Esophagus squamous epithelium (tissue), 5 donors: ENCODE measurements at regions not wholly inside any gene's neighbourhood (a gene's known extent, or its start where the extent isn't known, plus 50 kb on each side); places are given as distances from the start of the nearest gene placed in this dataset.

ENCODE experiments used
- DNase-seq: peaks from one replicate; lab custom pipeline; 2025; lab: John Stamatoyannopoulos, UW
- H3K27ac ChIP-seq, 4 donors: fragments of 200-600 bp; sonication (generic); one replicate each; pipeline ENCODE4 v1.5.1; 2016 to 2019; ENCODE audit warnings: mild to moderate bottlenecking in 1 of 4
- H3K27me3 ChIP-seq, 4 donors: fragments of 200-600 bp; sonication (generic); 1 replicate in 3 of 4; 2 replicates in 1 of 4; pipeline versions ENCODE4 v1.5.1 to v1.6.0; 2017 to 2021; ENCODE audit warnings: antibody characterized with exemption in 1 of 4
- H3K36me3 ChIP-seq, 3 donors: fragments of 200-600 bp; sonication (generic); one replicate each; pipeline ENCODE4 v1.5.1; 2016 to 2019
- H3K4me1 ChIP-seq, 3 donors: fragments of 200-600 bp; sonication (generic); one replicate each; pipeline ENCODE4 v1.5.1; 2017 to 2019
- H3K4me3 ChIP-seq, 4 donors: fragments of 200-600 bp; sonication (generic); 1 replicate in 3 of 4; 2 replicates in 1 of 4; pipeline ENCODE4 v1.5.1; 2016 to 2019; ENCODE audit warnings: mild to moderate bottlenecking in 2 of 4, moderate library complexity in 1 of 4
- H3K9me3 ChIP-seq, 3 donors: fragments of 200-600 bp; sonication (generic); one replicate each; pipeline ENCODE4 v1.5.1; 2016 to 2019
- POLR2A ChIP-seq, 4 donors: fragments of 450-650 bp; IDR thresholded peaks; one replicate each; pipeline ENCODE4 v1.6.1; 2017; ENCODE audit warnings: antibody characterized with exemption in 4 of 4, mild to moderate bottlenecking in 4 of 4, moderate library complexity in 3 of 4
- WGBS, 2 donors: methylation state at CpG; one replicate each; pipeline ENCODE4 v1.1.5; 2018; 5-methylcytosine and 5-hydroxymethylcytosine counted together
- intact Hi-C: fragments of 100-400 bp; cut with DNase I; formaldehyde crosslinking; loops from one replicate; pipeline ENCODE4 v1.15.0; 2022
- TF ChIP-seq, protein P1 (sequence below), 6 experiments: fragments of 450-650 bp in 4 of 6; fragments of 200-600 bp in 2 of 6; sonication (generic) in 2 of 6; IDR thresholded peaks; one replicate each; pipeline ENCODE4 v1.5.1; 2016 to 2019; ENCODE audit warnings: antibody characterized with exemption in 6 of 6, mild to moderate bottlenecking in 4 of 6, moderate library complexity in 4 of 6
- donor health status: DM: yes; HTN: yes; CAD: no.

DNA sequence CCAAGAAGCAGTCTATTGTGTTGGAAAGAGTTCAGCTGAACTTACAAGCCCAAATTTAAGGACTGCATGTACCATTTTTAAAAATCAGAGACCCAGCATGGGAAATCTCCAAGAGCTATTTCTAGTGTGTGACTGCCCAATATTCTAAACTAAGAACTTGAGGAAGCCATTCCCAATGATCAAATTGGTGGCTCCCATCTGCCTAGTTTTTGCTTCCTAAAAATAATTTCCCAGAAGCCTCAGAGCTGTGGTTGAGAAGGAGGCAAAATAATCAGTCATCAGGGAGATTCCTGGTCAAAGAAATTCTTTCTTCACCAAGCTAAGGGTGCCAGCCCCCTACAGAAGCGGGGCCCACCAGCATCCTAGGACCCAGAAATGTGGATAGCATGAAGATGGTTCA lies 176.1 kb upstream of the CDH5 start:
- 86% methylated on average over 1 of the region's 1 CpG; no CpG with 5 or more reads in 1 of the 2 donors for WGBS, 2 donors
- Histone ChIP-seq H3K27ac (peak overlapping the region in 1 of 4 donors; percentile 23), H3K36me3 (no peaks in the 10 kb centered on the region), H3K4me1 (peaks cover 0 to 25% (median 14%) of the 10 kb centered on the region in 3 donors), H3K27me3 (no peaks in the 10 kb centered on the region), H3K4me3 (no peak overlapping the region), H3K9me3 (no peaks in the 10 kb centered on the region)
- no peak for DNase-seq
- TF ChIP-seq, protein P1, sequence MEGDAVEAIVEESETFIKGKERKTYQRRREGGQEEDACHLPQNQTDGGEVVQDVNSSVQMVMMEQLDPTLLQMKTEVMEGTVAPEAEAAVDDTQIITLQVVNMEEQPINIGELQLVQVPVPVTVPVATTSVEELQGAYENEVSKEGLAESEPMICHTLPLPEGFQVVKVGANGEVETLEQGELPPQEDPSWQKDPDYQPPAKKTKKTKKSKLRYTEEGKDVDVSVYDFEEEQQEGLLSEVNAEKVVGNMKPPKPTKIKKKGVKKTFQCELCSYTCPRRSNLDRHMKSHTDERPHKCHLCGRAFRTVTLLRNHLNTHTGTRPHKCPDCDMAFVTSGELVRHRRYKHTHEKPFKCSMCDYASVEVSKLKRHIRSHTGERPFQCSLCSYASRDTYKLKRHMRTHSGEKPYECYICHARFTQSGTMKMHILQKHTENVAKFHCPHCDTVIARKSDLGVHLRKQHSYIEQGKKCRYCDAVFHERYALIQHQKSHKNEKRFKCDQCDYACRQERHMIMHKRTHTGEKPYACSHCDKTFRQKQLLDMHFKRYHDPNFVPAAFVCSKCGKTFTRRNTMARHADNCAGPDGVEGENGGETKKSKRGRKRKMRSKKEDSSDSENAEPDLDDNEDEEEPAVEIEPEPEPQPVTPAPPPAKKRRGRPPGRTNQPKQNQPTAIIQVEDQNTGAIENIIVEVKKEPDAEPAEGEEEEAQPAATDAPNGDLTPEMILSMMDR (IDR thresholded peaks at IDR 0.05): no peak
- TF ChIP-seq POLR2A (IDR thresholded peaks at IDR 0.05): no peak
- intact Hi-C loops: no loop called here

DNA sequence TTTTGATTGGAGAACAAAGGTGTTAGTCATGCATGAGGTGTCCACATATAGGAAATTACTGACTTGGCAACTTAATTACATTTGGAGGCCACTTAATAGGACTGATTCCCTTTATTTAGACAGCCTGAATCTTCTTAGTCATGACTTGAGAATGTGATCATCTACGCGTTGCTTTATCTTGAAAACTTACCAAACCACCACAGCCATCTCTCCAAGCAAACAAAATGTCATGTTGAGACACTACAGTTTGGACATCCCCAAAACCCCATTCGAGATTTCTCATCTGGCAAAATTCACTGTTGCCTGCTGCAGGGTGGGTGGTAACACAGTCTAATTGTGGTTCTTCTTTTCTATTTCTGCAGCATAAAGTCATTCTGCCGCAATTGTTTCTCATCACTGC lies 176.5 kb upstream of the CDH5 start:
- H3K27ac ChIP-seq: peak overlapping the region in 1 of 4 donors; percentile 64
- intact Hi-C loops: no loop called here
- DNase-seq: no peak

DNA sequence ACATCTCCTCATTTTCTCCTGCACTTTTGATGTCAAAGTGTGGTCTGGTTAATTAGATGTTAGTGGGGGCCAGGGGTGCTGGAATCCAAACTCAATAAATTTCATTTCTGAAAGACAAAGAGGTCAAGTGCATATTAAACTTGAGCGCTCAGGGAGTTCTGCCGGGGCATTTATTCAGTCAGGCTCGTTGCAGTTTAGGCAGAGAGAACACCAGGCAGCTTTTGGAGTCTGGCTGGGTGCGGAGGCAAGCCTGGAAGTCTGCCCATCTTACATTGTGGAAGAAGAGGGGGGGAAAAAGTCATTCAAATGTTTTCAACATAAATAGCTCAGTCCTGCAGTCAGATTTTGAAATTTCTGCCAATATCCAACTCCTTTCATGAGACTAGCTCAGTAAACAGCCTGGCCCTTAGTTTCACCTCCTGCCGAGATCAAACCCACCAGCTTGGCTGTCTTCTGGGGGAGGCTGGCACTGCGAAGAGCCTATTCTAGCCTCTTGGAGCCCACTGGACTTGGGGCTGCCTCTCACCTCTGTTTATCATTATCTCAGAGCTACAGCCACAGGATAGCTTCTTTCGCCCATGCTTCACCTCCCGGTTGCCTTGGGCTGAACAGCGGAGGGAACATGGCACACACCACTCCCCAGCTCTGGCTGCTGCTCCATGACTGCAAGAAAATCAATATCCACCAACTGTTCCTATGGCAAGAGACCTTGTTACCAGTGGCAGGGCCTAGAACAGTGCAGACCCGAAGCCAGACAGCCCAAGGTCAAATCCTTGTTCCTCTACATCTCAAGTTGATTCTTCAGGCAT lies 177.4 kb upstream of the CDH5 start:
- peaks cover 0 to 25% (median 14%) of the 10 kb centered on the region in 3 donors for H3K4me1 ChIP-seq
- no peaks in the 10 kb centered on the region for H3K27me3 ChIP-seq
- H3K4me3 ChIP-seq: no peak overlapping the region
- DNase-seq: no peak
- no peaks in the 10 kb centered on the region for H3K9me3 ChIP-seq
- intact Hi-C loops: no loop called here
- 46 to 73% methylated on average over 7 to 9 of the region's 10 CpGs for WGBS, 2 donors
- TF ChIP-seq POLR2A (IDR thresholded peaks at IDR 0.05): no peak
- TF ChIP-seq, protein P1 (IDR thresholded peaks at IDR 0.05): no peak
- H3K36me3 ChIP-seq: no peaks in the 10 kb centered on the region
- peak overlapping the region in 3 of 4 donors; percentile 31 to 76 (median 64) for H3K27ac ChIP-seq

More for the DNA sequence above, 176.5 kb upstream of the CDH5 start:
- no peaks in the 10 kb centered on the region for H3K27me3 ChIP-seq
- peaks cover 0 to 25% (median 14%) of the 10 kb centered on the region in 3 donors for H3K4me1 ChIP-seq
- WGBS, 2 donors: 23 to 29% methylated on average over 4 of the region's 4 CpGs
- no peaks in the 10 kb centered on the region for H3K36me3 ChIP-seq
- H3K4me3 ChIP-seq: no peak overlapping the region
- TF ChIP-seq, protein P1 (IDR thresholded peaks at IDR 0.05): no peak
- TF ChIP-seq POLR2A (IDR thresholded peaks at IDR 0.05): no peak
- no peaks in the 10 kb centered on the region for H3K9me3 ChIP-seq

DNA sequence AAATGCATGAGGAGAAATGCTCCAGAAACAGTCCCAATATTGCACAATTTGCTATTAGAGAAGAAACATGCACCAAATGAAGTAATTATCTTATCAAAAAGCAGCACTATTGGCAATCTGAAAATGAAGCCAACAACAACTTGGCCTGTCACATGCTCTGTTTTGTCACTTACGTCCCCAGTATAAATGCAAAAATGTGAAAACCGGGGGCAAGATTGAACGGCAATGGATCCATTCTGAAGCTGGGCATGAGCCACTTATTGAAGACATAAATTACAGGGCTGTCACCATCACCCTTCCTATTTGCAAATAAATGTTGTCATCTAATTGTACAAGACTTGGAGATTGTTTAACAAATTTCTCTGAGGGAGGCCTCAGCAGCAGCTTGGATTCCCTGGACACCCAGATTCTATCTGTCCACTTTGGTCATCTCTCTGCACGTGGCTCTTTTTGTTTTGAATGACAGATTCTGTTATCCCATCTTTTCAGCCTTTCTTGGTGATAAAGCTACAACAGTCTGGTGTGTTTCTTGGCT lies 180.2 kb upstream of the CDH5 start:
- 69 to 88% methylated on average over 4 of the region's 4 CpGs for WGBS, 2 donors
- TF ChIP-seq, protein P1 (IDR thresholded peaks at IDR 0.05): no peak
- no peak for TF ChIP-seq POLR2A (IDR thresholded peaks at IDR 0.05)
- H3K27ac ChIP-seq: no peak overlapping the region
- H3K9me3 ChIP-seq: no peaks in the 10 kb centered on the region
- H3K27me3 ChIP-seq: no peaks in the 10 kb centered on the region
- no peak overlapping the region for H3K4me3 ChIP-seq
- DNase-seq: no peak
- H3K36me3 ChIP-seq: no peaks in the 10 kb centered on the region
- peaks cover 0 to 25% (median 14%) of the 10 kb centered on the region in 3 donors for H3K4me1 ChIP-seq
- intact Hi-C loops: no loop called here

DNA sequence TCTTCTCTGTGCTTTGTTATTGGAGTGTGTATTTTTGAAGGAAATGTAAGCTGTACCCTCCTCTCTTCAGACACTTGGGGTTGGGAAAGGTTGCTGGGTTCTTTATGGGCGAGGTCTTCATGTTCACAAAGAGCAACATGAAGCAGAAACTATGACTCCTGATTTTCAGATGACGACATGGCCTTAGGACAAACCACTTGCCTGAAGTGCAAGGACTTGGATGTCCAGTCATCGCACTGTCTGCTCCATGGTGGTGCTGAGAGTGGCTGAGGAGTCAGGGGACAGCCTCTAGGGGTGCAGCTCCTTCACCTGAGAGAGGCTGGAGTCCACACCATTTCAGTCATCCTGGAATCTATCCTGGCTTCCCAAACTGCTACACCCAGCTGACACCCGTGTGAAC lies 183.9 kb upstream of the CDH5 start:
- TF ChIP-seq, protein P1 (IDR thresholded peaks at IDR 0.05): no peak
- no peak for TF ChIP-seq POLR2A (IDR thresholded peaks at IDR 0.05)
- Histone ChIP-seq H3K9me3 (peaks cover 0 to 5% (median 0%) of the 10 kb centered on the region in 3 donors), H3K4me3 (no peak overlapping the region), H3K36me3 (no peaks in the 10 kb centered on the region), H3K4me1 (no peaks in the 10 kb centered on the region), H3K27ac (no peak overlapping the region), H3K27me3 (no peaks in the 10 kb centered on the region)
- intact Hi-C loops: no loop called here
- 88% methylated on average over 1 to 4 of the region's 4 CpGs for WGBS, 2 donors
- DNase-seq: no peak
